Lower leg skin (tissue), 4 donors: ENCODE measurements at regions not wholly inside any gene's neighbourhood (a gene's known extent, or its start where the extent isn't known, plus 50 kb on each side); places are given as distances from the start of the nearest gene placed in this dataset.

Experiments used
- DNase-seq, 2 donors: peaks; one replicate each; pipeline ENCODE4 v3.0.0-alpha.2; 2019; ENCODE audit warnings: low spot score in 2 of 2
- H3K4me3 ChIP-seq: fragments of 200-600 bp; sonication (generic); 2 replicates; pipeline ENCODE4 v1.5.1; 2017; ENCODE audit warnings: mild to moderate bottlenecking, low read depth; ENCODE audit not compliant: poor library complexity, severe bottlenecking
- POLR2A ChIP-seq, 2 donors: fragments of 450-650 bp; IDR thresholded peaks; one replicate each; pipeline ENCODE4 v1.6.1; 2016 to 2017; ENCODE audit warnings: antibody characterized with exemption in 2 of 2, mild to moderate bottlenecking in 1 of 2, moderate library complexity in 1 of 2
- WGBS, 2 donors: methylation state at CpG; one replicate each; pipeline ENCODE4 v1.1.5; 2018; 5-methylcytosine and 5-hydroxymethylcytosine counted together
- intact Hi-C: fragments of 100-400 bp; cut with DNase I; formaldehyde crosslinking; loops from one replicate; pipeline ENCODE4 v1.15.0; 2023; ENCODE audit warnings: low total_unique reads
- TF ChIP-seq, protein P1 (sequence below), 3 donors: fragments of 450-650 bp; IDR thresholded peaks; one replicate each; pipeline ENCODE4 v1.5.1; 2016; ENCODE audit warnings: antibody characterized with exemption in 3 of 3, mild to moderate bottlenecking in 3 of 3, moderate library complexity in 2 of 3

DNA sequence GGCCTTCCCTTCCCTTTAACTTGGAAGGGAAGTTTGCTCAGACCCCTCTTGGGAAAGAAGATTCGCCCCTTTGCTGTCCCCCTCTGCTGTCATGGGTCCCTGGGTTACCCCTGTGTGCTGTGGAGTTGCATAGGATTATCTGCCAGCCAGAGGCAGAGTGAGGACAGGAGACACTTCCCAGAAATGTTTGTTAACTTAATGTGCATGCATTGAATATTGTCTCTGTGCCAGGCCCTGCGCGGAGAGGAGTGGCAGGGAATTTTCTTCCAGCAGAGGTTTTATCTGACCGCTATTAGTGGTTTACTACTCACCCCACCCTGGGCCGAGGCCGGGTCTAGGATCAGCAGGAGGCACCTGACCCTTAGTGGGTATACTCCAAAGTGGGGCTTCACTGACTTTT, 894.8 kb downstream of the TBC1D22A start:
- H3K4me3 ChIP-seq = no peak overlapping the region
- intact Hi-C loops = no loop called here
- WGBS, 2 donors = 24 to 41% methylated on average over 6 of the region's 6 CpGs
- TF ChIP-seq POLR2A (IDR thresholded peaks at IDR 0.05) = no peak
- TF ChIP-seq, protein P1, sequence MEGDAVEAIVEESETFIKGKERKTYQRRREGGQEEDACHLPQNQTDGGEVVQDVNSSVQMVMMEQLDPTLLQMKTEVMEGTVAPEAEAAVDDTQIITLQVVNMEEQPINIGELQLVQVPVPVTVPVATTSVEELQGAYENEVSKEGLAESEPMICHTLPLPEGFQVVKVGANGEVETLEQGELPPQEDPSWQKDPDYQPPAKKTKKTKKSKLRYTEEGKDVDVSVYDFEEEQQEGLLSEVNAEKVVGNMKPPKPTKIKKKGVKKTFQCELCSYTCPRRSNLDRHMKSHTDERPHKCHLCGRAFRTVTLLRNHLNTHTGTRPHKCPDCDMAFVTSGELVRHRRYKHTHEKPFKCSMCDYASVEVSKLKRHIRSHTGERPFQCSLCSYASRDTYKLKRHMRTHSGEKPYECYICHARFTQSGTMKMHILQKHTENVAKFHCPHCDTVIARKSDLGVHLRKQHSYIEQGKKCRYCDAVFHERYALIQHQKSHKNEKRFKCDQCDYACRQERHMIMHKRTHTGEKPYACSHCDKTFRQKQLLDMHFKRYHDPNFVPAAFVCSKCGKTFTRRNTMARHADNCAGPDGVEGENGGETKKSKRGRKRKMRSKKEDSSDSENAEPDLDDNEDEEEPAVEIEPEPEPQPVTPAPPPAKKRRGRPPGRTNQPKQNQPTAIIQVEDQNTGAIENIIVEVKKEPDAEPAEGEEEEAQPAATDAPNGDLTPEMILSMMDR (IDR thresholded peaks at IDR 0.05) = no peak
- DNase-seq = no peak

DNA sequence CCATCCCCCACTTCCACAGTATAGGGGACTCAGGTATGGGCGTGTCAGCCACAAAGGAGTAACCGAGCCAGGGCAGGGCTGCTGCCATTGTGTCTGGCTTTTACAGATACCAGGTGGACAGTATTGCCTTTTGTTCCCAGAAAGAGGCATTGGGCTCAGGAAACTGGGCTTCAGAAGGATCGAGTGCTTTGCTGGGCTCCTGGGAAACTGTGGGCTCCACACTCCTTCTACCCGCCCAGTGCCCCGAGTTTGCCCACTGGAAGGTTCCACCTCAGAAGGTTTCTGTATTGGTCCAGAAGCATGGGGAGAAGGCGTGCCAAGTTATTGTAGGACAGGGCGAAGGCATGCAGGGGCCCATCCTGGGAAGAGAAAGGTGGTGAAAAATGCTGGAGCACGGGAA, 894.4 kb downstream of the TBC1D22A start:
- 62 to 70% methylated on average over 8 of the region's 8 CpGs for WGBS, 2 donors
- no peak for DNase-seq
- TF ChIP-seq POLR2A (IDR thresholded peaks at IDR 0.05) = no peak
- TF ChIP-seq, protein P1 (IDR thresholded peaks at IDR 0.05) = no peak
- H3K4me3 ChIP-seq = no peak overlapping the region
- intact Hi-C loops = no loop called here

- no peak for TF ChIP-seq POLR2A (IDR thresholded peaks at IDR 0.05)
- TF ChIP-seq, protein P1 (IDR thresholded peaks at IDR 0.05) = no peak
- WGBS, 2 donors = 61 to 67% methylated on average over 3 of the region's 3 CpGs
- no peak for DNase-seq
Measured at GRCh38 chr22:47655930-47656329, 893.5 kb downstream of the TBC1D22A start.

GRCh38 chr22:47654922-47655491, 892.6 kb downstream of the TBC1D22A start:
- H3K4me3 ChIP-seq = no peak overlapping the region
- 43 to 48% methylated on average over 5 of the region's 5 CpGs for WGBS, 2 donors
- no peak for DNase-seq
- intact Hi-C loops = no loop called here
- no peak for TF ChIP-seq POLR2A (IDR thresholded peaks at IDR 0.05)
- TF ChIP-seq, protein P1 (IDR thresholded peaks at IDR 0.05) = no peak

More at GRCh38 chr22:47655930-47656329, 893.5 kb downstream of the TBC1D22A start:
- H3K4me3 ChIP-seq = no peak overlapping the region
- intact Hi-C loops = no loop called here

DNA sequence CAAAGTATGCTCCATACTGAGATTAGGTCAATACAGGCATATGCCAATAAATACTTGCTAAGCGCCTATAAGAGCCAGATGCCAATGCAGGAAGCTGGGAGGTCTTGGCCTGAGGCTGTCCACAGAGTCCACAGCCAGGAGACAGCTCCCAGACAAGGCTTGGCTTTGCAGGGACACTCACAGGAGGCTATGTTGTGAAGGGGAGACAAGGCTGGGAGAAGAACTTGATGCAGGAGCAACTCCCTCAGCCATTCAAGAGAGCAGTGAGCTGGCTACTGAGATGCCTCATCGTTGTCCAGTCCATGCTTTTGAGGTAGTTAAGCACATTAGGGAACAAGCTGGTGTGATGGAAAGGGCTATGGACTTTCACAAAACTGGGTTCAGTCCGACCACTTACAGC, 891.5 kb downstream of the TBC1D22A start:
- DNase-seq = no peak
- intact Hi-C loops = no loop called here
- H3K4me3 ChIP-seq = no peak overlapping the region
- 75 to 78% methylated on average over 3 of the region's 3 CpGs for WGBS, 2 donors
- TF ChIP-seq POLR2A (IDR thresholded peaks at IDR 0.05) = no peak

GRCh38 chr22:47651216-47651987, 889.0 kb downstream of the TBC1D22A start:
- no peak overlapping the region for H3K4me3 ChIP-seq
- intact Hi-C loops = no loop called here
- no peak for DNase-seq
- TF ChIP-seq, protein P1 (IDR thresholded peaks at IDR 0.05) = no peak
- no peak for TF ChIP-seq POLR2A (IDR thresholded peaks at IDR 0.05)
- WGBS, 2 donors = 80 to 83% methylated on average over 6 of the region's 6 CpGs
